ENCODE measurements at regions not wholly inside any gene's neighbourhood (a gene's known extent, or its start where the extent isn't known, plus 50 kb on each side); places are given as distances from the start of the nearest gene placed in this dataset.

GRCh38 chr1:72946903-72947499 lies 664.7 kb upstream of the NEGR1 start:
- Histone ChIP-seq H3K9me3 (ENCODE audit: insufficient read depth, low read depth, low read length) (no peaks in the 10 kb centered on the region), H3K36me3 (ENCODE audit: control insufficient read depth in 1 of 2, insufficient read depth in 2 of 2, low read length in 2 of 2) (no peaks in the 10 kb centered on the region), H3K4me3 (ENCODE audit: low read depth, low read length) (no peak overlapping the region), H2BK5ac (ENCODE audit: low read depth, low read length, poor library complexity) (no peak overlapping the region), H3K14ac (ENCODE audit: low read length) (no peak overlapping the region), H3K23ac (ENCODE audit: low read length) (no peak overlapping the region), H3K27ac (ENCODE audit: low read depth, low read length) (no peak overlapping the region), H3K79me1 (ENCODE audit: low read length) (no peaks in the 10 kb centered on the region), H3K9ac (ENCODE audit: low read length) (no peak overlapping the region), H2AK5ac (ENCODE audit: low read length) (no peak overlapping the region), H2BK120ac (ENCODE audit: insufficient read depth, low read length, poor library complexity) (no peak overlapping the region), H2BK12ac (ENCODE audit: low read length) (no peak overlapping the region), H4K91ac (ENCODE audit: low read depth, low read length) (no peak overlapping the region), H4K12ac (ENCODE audit: low read depth, low read length) (no peak overlapping the region), H3K4me2 (ENCODE audit: low read length) (no peak overlapping the region), H3K27me3 (ENCODE audit: insufficient read depth, low read length) (no peaks in the 10 kb centered on the region), H3K4ac (ENCODE audit: low read depth, low read length) (no peak overlapping the region), H3K18ac (ENCODE audit: low read length) (no peak overlapping the region), H2AFZ (ENCODE audit: insufficient read depth, low read length, poor library complexity) (no peak overlapping the region), H4K8ac (ENCODE audit: low read depth, low read length) (no peak overlapping the region), H3K4me1 (ENCODE audit: control insufficient read depth in 1 of 2, insufficient read depth in 2 of 2, low read length in 2 of 2) (no peaks in the 10 kb centered on the region), H3K79me2 (ENCODE audit: control insufficient read depth, insufficient read depth, low read length, poor library complexity) (no peaks in the 10 kb centered on the region)
- WGBS (ENCODE audit: extremely low coverage, insufficient coverage, insufficient read length), result no CpG with 5 or more reads among the region's 3 CpGs
- no peak for DNase-seq

DNA sequence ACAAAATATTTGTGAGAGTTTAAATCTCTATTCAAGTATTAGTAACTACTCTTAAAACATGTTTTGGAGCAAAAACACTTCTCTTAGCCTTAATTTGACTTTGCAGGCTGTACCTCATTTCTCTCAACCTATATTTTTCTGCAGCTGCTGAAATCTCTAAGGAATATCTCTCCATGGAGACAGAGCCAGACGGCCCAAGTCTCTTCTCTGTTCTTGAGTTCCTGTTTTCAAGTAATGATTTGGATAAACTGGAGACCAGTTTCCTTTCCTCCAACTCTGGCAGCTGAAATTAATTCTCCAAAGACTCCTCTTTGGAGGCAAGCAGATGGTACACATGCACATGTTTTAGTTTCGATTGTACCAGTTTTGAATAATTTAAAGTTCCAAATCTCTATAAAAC lies 659.7 kb upstream of the NEGR1 start:
- Histone ChIP-seq H3K79me1 (ENCODE audit: low read length) (no peaks in the 10 kb centered on the region), H3K14ac (ENCODE audit: low read length) (no peak overlapping the region), H3K27ac (ENCODE audit: low read depth, low read length) (no peak overlapping the region), H3K4ac (ENCODE audit: low read depth, low read length) (no peak overlapping the region), H4K8ac (ENCODE audit: low read depth, low read length) (no peak overlapping the region), H3K4me3 (ENCODE audit: low read depth, low read length) (no peak overlapping the region), H2AFZ (ENCODE audit: insufficient read depth, low read length, poor library complexity) (no peak overlapping the region), H2AK5ac (ENCODE audit: low read length) (no peak overlapping the region), H3K23ac (ENCODE audit: low read length) (no peak overlapping the region), H3K9ac (ENCODE audit: low read length) (no peak overlapping the region), H2BK12ac (ENCODE audit: low read length) (no peak overlapping the region), H3K4me2 (ENCODE audit: low read length) (no peak overlapping the region), H2BK120ac (ENCODE audit: insufficient read depth, low read length, poor library complexity) (no peak overlapping the region), H3K27me3 (ENCODE audit: insufficient read depth, low read length) (no peaks in the 10 kb centered on the region), H3K18ac (ENCODE audit: low read length) (no peak overlapping the region), H4K91ac (ENCODE audit: low read depth, low read length) (no peak overlapping the region), H2BK5ac (ENCODE audit: low read depth, low read length, poor library complexity) (no peak overlapping the region), H3K79me2 (ENCODE audit: control insufficient read depth, insufficient read depth, low read length, poor library complexity) (no peaks in the 10 kb centered on the region), H4K12ac (ENCODE audit: low read depth, low read length) (no peak overlapping the region), H3K36me3 (ENCODE audit: control insufficient read depth in 1 of 2, insufficient read depth in 2 of 2, low read length in 2 of 2) (no peaks in the 10 kb centered on the region), H3K9me3 (ENCODE audit: insufficient read depth, low read depth, low read length) (no peaks in the 10 kb centered on the region), H3K4me1 (ENCODE audit: control insufficient read depth in 1 of 2, insufficient read depth in 2 of 2, low read length in 2 of 2) (no peaks in the 10 kb centered on the region)
- DNase-seq, result no peak
- WGBS (ENCODE audit: extremely low coverage, insufficient coverage, insufficient read length), result no CpG with 5 or more reads among the region's 2 CpGs

- H2BK12ac ChIP-seq (ENCODE audit: low read length), result no peak overlapping the region
- WGBS (ENCODE audit: extremely low coverage, insufficient coverage, insufficient read length), result no CpG with 5 or more reads among the region's 1 CpG
- H4K8ac ChIP-seq (ENCODE audit: low read depth, low read length), result no peak overlapping the region
- no peaks in the 10 kb centered on the region for H3K79me2 ChIP-seq (ENCODE audit: control insufficient read depth, insufficient read depth, low read length, poor library complexity)
- no peak overlapping the region for H3K4ac ChIP-seq (ENCODE audit: low read depth, low read length)
- H2BK5ac ChIP-seq (ENCODE audit: low read depth, low read length, poor library complexity), result no peak overlapping the region
- H3K79me1 ChIP-seq (ENCODE audit: low read length), result no peaks in the 10 kb centered on the region
- H2BK120ac ChIP-seq (ENCODE audit: insufficient read depth, low read length, poor library complexity), result no peak overlapping the region
- H4K12ac ChIP-seq (ENCODE audit: low read depth, low read length), result no peak overlapping the region
- H3K9ac ChIP-seq (ENCODE audit: low read length), result no peak overlapping the region
- no peak overlapping the region for H2AK5ac ChIP-seq (ENCODE audit: low read length)
- H3K14ac ChIP-seq (ENCODE audit: low read length), result no peak overlapping the region
- no peaks in the 10 kb centered on the region for H3K9me3 ChIP-seq (ENCODE audit: insufficient read depth, low read depth, low read length)
- no peaks in the 10 kb centered on the region for H3K27me3 ChIP-seq (ENCODE audit: insufficient read depth, low read length)
- no peak for DNase-seq
- no peak overlapping the region for H3K4me2 ChIP-seq (ENCODE audit: low read length)
- H3K23ac ChIP-seq (ENCODE audit: low read length), result no peak overlapping the region
- no peak overlapping the region for H3K27ac ChIP-seq (ENCODE audit: low read depth, low read length)
- H3K18ac ChIP-seq (ENCODE audit: low read length), result no peak overlapping the region
- H2AFZ ChIP-seq (ENCODE audit: insufficient read depth, low read length, poor library complexity), result no peak overlapping the region
- H3K4me3 ChIP-seq (ENCODE audit: low read depth, low read length), result no peak overlapping the region
- H4K91ac ChIP-seq (ENCODE audit: low read depth, low read length), result no peak overlapping the region
- no peaks in the 10 kb centered on the region for H3K4me1 ChIP-seq (ENCODE audit: control insufficient read depth in 1 of 2, insufficient read depth in 2 of 2, low read length in 2 of 2)
- H3K36me3 ChIP-seq (ENCODE audit: control insufficient read depth in 1 of 2, insufficient read depth in 2 of 2, low read length in 2 of 2), result no peaks in the 10 kb centered on the region
Observed at GRCh38 chr1:72938408-72938807, 656.1 kb upstream of the NEGR1 start.

GRCh38 chr1:72937905-72938304 lies 655.6 kb upstream of the NEGR1 start:
- no CpG with 5 or more reads among the region's 1 CpG for WGBS (ENCODE audit: extremely low coverage, insufficient coverage, insufficient read length)
- no peak for DNase-seq
- Histone ChIP-seq H3K4me3 (ENCODE audit: low read depth, low read length) (no peak overlapping the region), H3K9me3 (ENCODE audit: insufficient read depth, low read depth, low read length) (no peaks in the 10 kb centered on the region), H3K27me3 (ENCODE audit: insufficient read depth, low read length) (no peaks in the 10 kb centered on the region), H4K91ac (ENCODE audit: low read depth, low read length) (no peak overlapping the region), H2BK5ac (ENCODE audit: low read depth, low read length, poor library complexity) (no peak overlapping the region), H4K8ac (ENCODE audit: low read depth, low read length) (no peak overlapping the region), H3K23ac (ENCODE audit: low read length) (no peak overlapping the region), H2BK120ac (ENCODE audit: insufficient read depth, low read length, poor library complexity) (no peak overlapping the region), H3K18ac (ENCODE audit: low read length) (no peak overlapping the region), H3K14ac (ENCODE audit: low read length) (no peak overlapping the region), H3K79me2 (ENCODE audit: control insufficient read depth, insufficient read depth, low read length, poor library complexity) (no peaks in the 10 kb centered on the region), H2AK5ac (ENCODE audit: low read length) (no peak overlapping the region), H4K12ac (ENCODE audit: low read depth, low read length) (no peak overlapping the region), H2BK12ac (ENCODE audit: low read length) (no peak overlapping the region), H2AFZ (ENCODE audit: insufficient read depth, low read length, poor library complexity) (no peak overlapping the region), H3K27ac (ENCODE audit: low read depth, low read length) (no peak overlapping the region), H3K4me1 (ENCODE audit: control insufficient read depth in 1 of 2, insufficient read depth in 2 of 2, low read length in 2 of 2) (no peaks in the 10 kb centered on the region), H3K79me1 (ENCODE audit: low read length) (no peaks in the 10 kb centered on the region), H3K9ac (ENCODE audit: low read length) (no peak overlapping the region), H3K4ac (ENCODE audit: low read depth, low read length) (no peak overlapping the region), H3K4me2 (ENCODE audit: low read length) (no peak overlapping the region), H3K36me3 (ENCODE audit: control insufficient read depth in 1 of 2, insufficient read depth in 2 of 2, low read length in 2 of 2) (no peaks in the 10 kb centered on the region)
